NCI-H2227 treated with DMSO at 0.1 percent for 48 hours (cell line): ENCODE measurements at regions not wholly inside any gene's neighbourhood (a gene's known extent, or its start where the extent isn't known, plus 50 kb on each side); places are given as distances from the start of the nearest gene placed in this dataset.

ENCODE experiments used
- DNase-seq: peaks from one replicate; lab custom pipeline; 2025; lab: John Stamatoyannopoulos, UW

DNA sequence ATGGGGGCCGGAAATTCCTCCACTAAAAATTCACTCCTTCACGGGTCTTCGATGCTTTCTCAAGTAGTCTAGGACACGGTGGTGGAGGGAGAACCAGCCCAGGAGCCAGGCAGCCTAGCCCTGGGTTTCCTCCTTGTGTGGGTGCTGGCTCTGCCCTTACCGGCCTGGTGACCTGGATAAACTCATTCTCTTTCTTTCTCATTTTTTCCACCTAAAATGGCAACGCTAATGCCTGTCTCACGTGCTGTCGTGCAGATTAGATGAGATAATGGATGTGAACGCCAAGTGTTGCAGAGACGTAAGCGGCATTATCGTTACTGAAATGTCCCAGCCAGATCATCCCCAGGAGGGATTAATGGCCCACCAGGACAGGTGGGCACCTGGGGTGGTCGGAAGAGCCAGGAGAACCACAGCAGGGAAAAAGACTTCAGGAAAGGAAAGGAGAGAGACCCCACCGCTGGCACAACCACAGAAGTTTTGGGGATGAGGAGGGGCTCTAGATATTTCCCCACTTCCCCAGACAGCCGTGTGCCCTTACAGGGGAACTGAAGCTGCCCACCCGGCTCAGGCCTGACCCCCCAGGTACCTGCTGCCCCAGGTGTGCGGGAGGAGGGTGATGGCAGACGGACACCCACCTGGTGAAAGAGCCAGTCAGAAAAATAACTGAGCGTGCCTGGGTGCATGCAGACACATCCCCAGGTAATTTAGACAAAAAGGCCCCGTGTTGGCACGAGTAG, 100.8 kb upstream of the ASAP2 start:
- no peak for DNase-seq

DNA sequence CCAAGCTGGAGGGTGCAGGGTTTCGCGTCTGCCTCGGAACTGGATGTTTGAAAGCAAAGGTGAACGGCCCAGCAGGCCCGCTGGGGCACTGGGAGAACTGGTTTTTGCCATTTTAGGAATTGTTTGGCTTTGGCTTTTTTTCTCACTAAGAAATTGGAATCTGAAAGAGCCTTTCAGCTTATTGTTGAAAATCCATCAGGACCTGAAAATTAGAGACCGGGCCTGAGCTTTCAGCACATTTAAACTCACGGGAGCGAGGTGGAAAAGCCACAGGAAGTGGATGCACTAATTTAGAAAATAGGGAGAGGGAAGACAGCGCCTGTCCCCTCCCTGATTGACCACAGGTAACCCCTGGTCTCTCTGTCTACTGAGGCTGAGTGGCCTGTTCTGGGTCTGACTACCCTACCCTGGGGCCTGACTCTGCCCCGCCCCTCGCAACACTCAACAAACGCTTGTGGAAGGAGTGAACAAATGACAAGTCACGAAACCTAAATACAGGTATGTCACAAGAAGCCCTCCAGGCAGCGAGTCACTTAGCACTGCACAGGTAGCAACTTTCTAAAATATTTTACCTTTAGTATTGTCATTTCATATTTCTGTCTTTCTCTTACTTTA, 100.3 kb upstream of the MBOAT2 start:
- no peak for DNase-seq

DNA sequence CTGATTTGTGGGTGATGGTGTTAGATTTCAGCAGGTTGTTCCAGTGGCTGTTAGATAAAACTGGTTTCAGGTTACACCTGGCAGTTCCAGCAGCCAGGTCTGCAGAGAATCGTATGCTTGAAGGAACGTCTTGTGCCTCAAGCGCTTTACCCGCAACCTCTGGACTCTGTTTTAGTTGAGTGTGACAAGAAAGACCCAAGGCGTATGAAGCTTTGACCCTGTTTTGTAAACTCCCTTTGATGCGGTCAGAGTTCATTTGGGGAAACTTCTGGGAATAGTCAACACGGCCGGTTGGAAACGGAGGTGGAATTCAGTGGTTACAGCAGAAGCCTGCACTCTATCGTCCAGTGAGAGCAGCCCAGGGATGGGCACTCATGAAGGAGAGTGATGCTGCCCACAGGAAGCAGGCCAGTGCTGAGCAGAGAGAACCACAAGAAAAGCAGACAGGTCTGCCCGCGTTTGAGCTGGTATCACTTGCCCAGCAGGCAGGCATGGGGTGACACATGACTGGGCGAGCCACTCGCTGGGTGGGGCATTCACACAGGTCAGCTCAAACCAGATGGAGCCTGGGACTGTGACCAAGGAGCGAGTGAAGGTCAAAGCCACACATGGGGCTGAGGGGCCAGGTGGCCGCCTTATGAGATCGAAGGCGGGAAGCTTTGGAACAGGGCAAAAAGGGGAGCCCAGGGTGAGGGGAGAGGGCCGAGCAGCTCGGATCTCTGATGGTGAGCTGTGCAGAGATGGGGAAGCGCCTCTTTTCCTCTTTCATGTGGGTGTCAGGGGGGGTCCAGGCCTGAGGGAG, 99.6 kb upstream of the MBOAT2 start:
- no peak for DNase-seq

DNA sequence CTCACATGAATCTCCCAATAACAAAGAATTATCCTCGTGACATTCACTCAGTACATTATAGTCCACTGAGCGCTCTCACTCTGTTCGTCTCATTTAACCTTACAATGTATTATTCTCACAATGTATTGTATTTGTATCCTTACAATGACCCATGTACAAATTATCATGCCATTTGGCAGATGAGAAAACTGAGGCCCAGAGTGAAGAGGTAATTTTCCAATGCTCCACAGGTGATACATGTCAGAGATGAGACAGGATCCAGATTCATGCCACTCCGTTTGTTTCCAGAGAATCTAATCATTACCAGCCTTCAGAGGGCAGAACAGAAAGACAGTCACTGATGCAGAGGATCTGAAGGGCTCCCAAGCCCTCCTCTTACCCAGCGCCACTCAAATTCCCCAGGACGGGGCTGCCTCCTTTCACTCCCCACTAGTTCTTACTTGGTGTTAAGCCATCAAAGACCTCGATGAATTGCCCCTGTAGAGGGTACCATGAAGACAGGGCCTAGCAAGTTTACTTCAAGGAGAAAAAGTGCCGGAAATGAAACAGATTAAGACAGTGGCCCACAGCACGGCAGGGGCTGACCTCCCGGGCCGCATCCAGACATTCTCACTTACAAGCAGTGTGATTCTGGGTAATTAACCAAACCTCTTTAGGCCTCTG, 98.4 kb upstream of the MBOAT2 start:
- no peak for DNase-seq

DNA sequence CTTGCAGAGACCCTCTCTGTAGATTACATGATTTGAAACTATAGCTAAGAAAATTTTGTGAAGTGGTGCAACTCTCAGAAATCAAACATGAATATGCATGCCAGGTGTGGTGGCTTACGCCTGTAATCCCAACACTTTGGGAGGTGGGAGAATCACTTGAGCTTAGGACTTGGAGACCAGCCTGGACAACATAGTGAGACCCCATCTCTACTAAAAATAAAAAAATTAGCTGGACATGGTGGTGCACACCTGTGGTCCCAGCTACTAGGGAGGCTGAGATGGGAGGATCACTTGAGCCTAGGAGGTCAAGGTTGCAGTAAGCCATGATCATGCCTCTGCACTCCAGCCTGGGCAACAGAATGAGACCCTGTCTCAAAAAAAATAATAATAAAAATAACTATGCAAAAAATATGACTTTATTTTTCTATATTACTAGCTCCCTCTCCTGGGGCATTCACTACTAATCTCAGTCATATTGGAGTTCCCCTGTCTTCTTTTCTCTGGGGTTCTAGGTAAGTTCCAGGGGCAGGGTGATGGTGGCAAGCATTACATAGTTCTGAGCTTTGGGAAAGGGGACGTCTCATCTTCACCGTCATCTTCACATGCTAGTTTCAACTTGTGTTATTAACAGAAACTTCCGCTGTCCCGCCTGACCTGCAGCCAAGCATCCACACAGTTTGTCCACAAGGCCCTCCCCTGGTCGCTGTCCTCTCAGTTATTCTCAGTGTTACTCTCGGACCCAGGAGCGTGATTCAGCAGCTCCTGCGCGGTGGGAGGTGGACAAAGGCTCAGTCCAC, 96.8 kb upstream of the MBOAT2 start:
- no peak for DNase-seq

DNA sequence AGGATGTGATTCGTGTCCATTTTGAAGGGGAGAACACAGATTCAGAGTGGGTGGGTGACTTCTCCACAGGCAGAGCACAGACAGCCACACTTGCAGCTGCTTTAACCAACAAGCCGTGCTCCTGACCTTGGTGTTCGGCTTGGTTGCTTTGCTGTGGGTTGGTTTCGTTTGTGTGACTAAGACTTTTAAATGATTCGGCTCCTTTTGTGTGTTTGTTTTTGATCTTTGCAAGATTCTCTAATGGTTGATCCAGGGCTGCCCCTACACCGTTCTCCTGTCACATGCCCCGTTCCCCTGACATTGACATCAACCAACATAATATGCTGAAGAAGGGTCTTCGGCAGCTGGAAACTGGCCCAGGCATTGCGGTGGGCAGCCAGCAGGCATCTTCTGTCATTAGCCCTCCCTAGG, 95.9 kb upstream of the MBOAT2 start:
- DNase-seq = no peak

DNA sequence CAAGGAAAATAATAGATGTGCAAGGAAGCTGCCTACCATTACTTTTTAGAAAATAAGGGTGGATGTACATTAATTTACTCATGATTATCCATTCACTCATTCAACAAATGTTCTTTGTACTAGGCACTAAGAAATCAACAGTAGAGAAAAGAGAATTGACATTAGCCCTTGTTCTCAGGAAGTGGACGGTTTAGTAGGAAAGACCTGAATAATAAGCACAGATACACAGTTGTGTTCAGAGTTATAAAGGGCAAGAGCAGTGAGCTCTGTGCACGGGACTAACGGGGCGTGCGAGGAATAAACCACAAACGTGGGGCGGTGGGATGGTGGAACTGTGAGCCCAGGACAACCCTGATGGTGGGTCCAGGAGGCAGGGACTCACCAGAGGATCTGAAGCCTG, 94.4 kb upstream of the MBOAT2 start:
- DNase-seq = no peak

DNA sequence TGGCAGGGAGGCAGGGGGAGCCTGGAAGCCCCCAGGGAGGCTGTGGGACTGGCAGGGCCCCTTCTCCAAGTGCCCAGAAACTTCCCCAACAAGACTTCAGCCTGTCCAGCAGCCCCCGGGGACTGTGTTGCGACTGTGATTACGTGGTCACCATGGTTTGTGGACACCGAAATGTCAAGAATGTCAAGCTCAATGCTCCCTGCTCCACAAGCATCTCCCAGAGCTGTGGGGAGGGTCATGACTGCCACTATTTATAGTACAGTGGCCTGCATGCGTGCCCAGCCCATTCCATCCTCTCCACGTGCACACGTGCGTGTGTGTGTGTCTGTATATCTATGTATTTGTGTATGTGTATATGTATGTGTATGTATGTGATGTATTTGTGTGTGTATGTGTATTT, 93.8 kb upstream of the MBOAT2 start:
- DNase-seq = no peak

DNA sequence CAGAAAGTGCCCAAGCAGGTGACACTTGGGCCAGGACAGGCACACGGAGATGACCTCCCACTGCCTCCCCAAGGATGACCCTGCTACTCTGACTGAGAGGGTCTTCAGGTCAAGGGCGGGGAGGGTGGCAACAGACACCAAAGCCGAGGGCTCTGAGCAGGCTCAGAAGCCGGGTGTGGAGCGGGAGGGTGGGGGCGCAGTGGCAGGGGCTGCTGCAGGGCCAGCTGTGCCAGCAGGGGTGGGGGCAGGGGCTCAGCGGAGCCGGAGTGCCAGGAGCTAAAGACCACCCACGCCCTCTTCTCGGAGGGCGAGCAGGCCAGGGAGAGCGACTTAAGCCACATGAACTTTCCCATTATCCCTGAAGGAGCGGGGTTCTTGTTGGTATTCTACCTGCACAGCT, 93.3 kb upstream of the MBOAT2 start:
- DNase-seq = no peak

DNA sequence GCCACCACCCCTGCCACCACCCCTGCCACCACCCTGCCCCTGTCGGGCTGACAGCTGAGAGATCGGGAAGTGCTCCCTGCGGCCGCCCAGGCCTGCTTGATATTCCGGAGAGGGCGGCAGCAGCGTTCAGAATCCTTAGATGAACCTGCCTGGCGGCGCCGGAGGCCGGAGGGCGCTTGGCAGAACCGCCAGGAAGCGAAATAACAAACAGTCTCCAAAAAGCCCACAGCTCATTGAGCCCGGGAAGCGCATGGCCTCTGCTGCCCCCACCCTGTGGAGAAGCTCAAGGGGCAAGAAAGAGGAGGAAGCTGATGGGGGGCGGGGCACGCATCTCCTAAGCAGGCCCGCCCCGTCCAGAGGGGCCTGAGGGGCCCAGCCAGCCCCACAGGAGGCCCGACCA, 92.2 kb upstream of the MBOAT2 start:
- peak; percentile 65 for DNase-seq

DNA sequence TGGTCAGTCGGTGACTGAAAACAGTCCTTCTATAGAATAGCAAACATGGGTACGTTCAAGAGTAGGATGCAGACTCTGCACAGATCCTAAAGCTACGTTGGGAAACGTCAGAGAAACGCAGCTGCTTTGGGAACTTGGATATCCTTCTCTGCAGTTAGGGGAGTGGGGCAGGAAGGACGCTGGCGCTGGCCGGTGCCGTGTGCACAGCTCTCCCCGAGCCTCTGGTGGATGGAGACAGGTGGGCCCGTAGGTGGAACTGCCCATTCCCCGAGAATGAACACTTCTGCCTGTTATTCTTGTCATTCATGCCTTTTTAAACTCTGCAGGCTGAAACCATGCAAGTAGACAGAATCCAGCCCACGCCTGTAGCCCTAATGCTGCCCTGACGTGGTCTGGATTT, 91.7 kb upstream of the MBOAT2 start:
- DNase-seq = no peak

DNA sequence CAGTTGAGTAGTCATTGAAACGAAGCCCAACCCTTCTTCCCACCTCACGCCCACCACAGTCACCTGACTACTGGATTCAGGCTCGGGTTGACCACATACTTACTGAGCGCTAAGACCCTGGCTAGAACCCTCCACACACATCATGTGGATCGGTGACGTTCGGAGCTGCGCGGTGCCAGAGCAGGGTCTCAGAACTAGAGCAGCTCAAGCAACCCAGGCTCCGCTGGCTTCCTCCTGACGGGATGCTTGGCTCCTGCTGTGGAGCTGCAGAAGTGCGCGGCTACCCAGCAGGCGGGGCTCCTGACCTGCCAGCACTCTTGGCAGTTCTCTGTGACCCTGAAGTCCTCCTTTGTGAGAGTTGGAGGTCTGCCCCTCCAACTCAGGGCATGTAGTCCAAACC, 90.6 kb upstream of the MBOAT2 start:
- no peak for DNase-seq

DNA sequence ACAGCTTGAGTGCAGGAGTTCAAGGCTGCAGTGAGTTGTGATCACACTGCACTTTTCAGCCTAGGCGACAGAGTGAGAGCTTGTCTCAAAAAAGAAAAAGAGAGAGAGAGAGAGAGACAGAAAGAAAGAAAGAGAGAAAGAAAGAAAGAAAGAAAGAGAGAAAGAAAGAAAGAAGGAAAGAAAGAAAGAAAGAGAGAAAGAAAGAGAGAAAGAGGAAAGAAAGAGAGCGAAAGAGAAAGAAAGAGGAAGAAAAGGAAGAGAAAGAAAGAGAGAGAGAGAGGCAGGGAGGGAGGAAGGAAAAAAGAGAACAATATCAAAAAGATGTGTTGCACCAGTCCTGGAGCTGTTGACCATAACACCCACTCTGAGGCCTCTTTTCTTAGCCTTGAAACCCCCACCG, 89.8 kb upstream of the MBOAT2 start:
- DNase-seq = no peak

DNA sequence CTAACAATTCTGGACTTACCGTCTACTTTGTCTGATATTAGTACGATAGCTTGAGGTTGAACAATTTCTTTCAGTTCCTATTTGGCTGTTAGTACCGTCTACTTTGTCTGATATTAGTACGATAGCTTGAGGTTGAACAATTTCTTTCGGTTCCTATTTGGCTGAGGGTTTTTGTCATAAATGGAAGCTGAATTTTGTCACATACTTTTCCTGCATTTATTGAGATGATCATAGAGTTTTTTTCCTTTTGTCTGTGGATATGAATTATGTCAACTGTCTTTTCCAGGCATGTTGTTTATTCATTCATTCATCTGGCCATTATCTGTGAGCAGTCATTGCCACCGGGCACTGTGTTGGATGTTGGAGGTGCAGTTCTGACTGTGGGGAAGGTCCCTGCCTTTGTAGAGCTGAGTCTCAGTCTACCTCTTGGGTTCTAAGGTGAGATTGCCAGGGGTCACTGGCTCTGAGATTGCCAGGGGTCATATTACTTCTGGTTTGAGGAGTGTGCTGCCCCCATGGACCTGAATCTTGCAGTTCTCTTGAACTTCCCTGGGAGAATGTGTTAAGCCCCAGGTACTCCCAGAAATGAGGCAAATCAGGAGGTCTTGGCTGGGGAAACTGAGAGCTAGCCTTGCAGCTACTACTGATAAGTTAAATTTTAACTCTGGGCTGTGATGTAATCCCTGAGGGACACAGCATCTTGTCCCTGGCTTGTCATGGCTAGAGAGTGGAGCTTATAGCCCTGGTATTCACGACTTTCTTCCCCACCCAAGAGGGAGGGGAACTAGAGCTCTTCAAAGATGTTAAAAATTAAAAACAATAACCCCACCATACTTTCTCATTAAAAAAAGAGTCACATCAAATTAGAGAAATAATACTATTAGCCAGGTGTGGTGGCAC, 89.1 kb upstream of the MBOAT2 start:
- no peak for DNase-seq

DNA sequence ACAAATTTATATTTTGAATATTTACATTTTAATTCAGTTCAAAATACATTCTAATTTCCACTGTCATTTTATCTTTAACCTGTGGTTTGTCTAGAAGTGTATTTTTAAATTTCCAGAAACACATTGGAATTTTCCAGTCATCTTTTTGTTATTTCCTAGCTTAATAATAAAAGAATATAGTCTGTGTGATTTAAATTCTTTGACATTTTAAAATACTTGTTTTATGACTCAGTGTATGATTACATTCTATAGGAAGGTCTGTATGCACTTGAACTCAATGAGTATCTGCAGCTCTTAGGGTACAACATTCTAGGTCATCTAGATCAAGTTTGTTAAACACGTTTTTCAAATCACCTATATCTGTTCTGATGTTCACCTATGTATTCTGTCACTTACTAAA, 88.3 kb upstream of the MBOAT2 start:
- DNase-seq = no peak

DNA sequence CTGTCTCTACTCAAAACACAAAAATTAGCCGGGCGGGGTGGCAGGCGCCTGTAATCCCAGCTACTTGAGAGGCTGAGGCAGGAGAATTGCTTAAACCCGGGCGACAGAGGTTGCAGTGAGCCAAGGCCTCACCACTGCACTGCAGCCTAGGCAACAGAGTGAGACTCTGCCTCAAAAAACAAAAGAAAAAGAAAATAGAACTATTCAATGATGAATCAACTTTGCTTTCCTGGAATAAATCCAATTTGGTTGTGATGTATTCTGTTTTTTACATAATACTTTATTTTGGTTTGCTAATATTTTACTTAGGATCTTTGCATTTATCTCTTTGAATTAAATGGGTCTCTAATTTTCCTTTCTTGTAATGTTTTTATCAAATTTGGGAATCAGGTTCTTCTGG, 86.3 kb upstream of the MBOAT2 start:
- no peak for DNase-seq

DNA sequence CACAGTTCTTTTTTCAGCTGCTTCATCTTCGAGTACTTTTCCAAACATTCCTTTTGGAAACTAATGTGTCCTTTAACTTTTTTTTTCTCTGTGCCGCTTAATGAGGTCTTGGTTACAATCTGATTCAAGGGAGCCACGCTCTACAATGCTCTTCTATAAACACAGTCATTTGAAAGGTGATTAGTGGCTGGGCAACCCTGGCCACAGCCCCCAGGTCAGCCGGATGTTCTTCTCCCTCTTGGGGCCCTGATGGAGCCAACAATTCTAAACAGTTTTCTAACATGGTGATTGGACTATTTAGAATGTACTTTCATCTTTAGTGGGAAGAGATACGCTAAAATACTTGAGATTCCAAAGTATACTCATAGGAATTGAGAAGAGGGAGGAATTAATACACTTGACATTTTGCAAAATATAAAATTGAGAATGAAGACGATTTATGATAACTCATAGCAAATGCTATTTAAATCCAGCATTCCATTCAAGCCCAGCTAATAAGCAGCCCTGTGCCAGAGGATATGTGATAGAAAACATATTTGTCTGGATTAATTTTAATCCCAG, 83.7 kb upstream of the MBOAT2 start:
- no peak for DNase-seq

DNA sequence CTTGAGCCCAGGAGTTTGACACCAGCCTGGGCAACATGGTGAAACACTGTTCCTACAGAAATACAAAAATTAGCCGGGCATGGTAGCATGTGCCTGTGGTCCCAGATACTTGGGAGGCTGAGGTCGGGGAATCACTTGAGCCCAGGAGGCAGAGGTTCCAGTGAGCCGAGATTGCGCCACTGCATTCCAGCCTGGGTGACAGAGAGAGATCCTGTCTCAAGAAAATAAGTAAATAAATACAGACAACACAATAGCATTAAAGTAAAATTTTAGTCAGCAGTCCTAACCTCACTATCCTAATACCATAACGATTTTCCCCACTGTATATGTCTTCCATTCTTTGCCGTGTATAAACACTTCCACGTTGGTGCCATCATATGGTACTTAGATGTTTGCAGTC, 83.0 kb upstream of the MBOAT2 start:
- DNase-seq = no peak

DNA sequence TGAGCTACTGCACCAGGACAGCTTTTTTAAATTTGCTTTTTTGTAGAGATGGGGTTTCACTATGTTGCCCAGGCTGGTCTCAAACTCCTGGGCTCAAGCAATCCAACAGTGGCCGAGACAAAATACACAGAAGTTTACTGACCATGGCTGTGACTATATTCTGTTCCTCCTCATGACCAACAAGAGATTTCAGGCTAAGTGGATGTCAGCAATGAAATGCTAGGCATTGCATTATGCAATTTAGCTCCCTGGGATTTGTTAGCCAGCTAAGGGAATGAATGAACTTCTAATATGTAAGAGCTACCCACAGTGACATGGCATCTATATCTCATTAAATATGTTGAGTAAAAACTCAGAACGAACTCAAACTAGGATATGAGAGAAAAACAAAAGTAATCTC, 81.9 kb upstream of the MBOAT2 start:
- DNase-seq = no peak

DNA sequence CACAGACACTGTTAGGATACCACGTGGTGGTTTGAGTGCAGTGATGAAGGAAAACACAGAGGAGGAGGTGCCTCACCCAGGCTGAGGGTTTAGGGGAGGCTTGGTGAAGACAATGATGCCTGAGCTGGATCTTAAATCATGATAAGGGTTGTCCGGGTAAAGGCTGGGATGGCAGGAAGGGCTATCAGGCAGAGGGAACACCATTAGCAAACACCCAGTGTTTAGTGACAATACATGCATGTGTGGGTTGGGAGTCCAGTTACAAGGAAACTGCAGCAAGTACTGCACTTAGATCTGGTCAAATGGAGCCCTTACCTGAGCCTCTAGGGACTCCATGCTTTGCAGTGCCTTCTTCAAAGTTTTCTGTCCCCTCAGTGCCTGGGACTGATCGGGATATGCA, 79.8 kb upstream of the MBOAT2 start:
- no peak for DNase-seq

DNA sequence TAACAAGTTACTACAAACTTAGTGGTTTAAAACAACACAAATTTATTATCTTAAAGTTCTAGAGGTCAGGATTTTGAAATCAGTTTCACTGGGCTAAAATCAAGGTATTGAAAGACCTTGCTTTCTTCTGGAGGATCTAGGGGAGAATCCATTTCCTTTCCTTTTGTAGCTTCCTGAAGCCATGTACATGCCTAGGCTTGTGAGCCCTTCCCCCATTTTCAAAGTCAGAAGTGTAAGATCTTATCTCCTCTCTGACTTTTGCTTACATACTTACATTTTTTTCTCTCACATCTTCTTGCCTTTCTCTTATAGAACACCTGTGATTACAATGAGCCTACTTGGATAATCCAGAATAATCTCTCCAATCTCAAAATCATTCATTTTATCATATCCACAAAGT, 78.7 kb upstream of the MBOAT2 start:
- no peak for DNase-seq
